GM19467 (cell line): ENCODE measurements at regions not wholly inside any gene's neighbourhood (a gene's known extent, or its start where the extent isn't known, plus 50 kb on each side); places are given as distances from the start of the nearest gene placed in this dataset.
"Not testable (repeated sequence)": the region's sequence is repeated elsewhere in the genome, so short reads cannot be mapped to it uniquely, and the experiment has no call there.

ENCODE experiments used
- ATAC-seq: cut with Tn5 transposase; IDR thresholded peaks from one replicate; pipeline ENCODE4 v1.9.1; 2021; ENCODE audit warnings: mild to moderate bottlenecking, moderate library complexity; ENCODE audit not compliant: unreplicated experiment

DNA sequence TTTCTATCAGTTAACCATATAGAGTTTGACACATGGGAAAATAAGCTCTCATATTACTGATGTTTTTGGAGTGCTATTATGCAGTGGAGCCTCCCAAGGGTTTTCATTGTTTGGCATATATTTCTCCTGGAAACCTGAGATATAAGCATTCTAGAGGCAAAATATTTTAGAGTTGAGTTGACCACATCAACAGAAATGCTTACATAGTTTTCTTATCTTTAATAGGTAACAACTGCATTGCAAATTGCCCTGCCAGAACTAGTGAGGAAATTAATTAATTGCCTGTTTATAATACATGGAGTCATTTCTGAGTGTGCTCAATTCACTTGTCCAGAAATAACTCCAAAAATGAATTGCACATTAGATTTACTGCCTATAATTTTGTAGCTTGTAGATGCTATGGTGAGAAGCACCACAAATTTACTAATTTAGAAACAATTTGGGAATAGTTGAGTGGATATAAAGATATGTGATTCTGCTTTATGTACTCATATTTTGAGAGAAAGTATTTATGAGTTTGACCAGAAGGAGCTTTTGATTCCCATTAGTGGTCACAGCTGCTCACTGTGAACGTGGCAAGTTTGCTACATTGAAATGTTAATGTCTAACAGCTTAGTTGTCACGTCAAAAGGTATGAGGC, 288.7 kb downstream of the CD109 start:
- ATAC-seq, result no peak

DNA sequence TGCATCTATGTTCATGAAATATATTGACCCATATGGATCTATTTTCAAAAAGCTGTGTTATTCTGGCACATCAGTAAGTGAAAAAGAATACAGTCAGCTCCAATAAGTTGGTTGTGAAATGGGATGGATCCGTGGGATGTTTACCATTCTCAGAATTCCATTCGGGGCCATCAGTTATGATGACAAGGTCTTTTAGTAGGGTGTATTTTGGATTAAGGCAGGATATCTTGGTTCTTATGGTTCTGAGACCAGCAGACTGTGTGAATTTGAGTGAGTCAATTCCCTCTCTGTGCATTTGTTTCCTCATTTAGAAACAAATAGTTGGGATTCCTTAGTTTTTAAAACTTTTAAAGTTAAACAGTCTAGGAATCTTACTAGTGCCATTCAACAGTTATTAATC, 287.4 kb downstream of the CD109 start:
- ATAC-seq, result no peak

DNA sequence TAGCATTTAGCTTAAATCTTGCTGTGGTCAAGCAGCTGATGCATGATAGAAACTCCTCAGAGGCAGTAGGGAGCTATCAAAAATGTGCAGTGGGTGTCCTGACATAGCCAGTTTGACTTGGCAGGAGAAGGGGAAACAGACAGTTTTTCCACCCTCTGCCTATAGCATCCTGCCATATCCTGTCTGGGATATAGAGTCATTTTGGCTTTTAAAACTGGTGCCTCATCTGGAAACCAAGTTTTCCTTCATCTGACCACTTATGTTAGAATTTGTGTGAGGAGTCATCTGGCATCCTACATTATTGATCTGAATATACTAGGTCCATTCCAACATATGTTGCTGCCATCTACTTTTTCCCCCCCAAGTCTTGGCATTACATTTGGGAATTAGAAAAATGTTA, 284.1 kb downstream of the CD109 start:
- ATAC-seq, result no peak

DNA sequence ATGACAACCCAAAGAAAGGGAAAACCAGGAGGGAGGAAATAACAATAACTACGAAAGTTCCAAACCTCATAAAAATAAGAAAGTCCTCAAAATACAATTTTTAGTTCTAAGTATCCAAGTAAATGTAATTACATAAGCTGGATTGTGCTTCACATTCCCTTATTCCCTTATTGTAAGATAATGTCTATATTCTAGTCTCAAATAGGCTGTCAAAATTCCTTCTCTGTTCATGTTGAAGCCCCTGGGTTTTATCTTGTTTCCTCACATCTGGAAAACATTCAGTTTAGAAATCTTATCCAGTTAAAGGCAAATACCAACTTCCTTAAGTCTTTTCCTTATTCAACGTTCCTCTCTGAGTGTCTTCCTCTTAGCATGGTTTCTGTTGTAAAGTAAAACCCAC, 282.3 kb downstream of the CD109 start:
- no peak for ATAC-seq

DNA sequence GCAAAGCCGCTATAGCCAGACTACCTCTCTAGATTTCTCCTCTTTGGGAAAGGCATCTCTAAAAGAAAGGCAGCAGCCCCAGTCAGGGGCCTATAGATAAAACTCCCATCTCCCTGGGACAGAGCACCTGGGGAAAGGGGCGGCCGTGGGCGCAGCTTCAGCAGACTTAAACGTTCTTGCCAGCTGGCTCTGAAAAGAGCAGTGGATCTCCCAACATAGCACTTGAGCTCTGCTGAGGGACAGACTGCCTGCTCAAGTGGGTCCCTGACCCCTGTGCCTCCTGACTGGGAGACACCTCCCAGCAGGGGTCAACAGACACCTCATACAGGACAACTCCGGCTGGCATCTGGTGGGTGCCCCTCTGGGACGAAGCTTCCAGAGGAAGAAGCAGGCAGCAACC, 276.5 kb downstream of the CD109 start:
- ATAC-seq, result not testable (repeated sequence)

DNA sequence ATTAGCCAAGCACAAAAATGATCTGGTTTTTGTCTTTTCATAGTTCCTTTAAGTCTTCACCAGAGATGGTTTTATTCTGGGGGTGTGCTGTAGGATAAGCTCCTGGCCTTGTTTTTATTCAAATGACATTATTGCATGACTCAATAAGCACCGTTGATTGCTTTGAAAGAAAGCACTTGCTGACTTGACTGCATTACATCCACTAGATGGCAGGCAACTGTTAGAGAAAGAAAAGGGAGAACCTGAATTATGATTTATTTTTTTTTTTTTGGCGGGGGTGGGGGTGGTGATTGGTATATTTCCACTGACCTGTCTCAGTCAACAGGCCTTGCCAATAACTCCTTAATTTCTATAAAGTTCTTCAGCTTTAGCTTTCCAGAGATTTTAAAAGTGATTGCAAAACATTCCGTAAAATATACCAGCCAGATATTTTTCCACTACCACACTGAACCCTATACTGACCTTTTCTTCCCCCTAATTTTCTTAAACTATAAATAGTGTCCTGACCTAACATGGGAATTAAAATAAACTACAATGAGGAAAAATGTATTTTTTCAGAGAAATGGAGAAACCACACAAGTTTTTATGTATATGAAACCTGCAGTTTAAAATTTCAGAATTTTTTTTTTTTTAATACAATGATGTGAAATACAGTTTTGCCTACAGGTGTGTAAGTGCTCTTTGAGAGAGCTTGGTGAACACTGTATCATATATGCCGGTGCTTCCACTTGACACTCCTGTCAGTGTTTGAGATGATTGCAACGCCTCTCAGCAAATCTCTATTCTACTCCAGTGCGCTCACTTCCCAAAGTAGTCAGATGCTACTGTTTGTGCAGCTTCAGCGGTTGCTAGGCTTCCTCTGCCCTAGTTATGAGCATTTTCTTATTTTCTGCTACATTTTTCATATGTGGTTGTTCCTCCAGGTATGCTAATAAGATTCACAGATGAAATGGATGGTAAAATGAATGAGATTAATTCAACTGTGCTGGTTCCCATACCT, 274.3 kb downstream of the CD109 start:
- ATAC-seq, result no peak

DNA sequence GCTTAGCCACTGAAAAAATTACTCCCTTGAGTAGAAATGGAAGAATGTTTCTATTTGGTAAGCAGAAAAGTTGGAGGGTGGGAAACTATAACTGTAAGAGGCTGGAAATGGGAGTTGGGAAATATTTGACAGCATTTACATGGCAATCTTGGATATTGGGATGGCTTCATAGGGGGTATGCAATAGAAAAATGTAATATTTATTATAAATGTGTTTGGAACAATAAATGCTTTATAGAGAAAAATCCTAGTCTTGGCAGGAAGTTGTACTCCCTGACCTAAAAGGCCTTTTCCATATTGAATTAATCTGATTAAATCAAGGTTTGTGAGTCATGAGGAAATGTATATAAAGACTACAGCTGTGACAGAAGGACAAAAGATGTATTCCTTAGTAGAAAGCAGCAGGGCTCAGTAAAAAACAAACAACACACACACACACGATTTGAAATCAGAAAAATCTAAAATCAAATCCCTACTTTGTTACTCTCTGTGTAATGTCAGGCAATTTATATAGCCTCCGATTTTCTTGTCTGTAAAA, 272.3 kb downstream of the CD109 start:
- ATAC-seq, result no peak

DNA sequence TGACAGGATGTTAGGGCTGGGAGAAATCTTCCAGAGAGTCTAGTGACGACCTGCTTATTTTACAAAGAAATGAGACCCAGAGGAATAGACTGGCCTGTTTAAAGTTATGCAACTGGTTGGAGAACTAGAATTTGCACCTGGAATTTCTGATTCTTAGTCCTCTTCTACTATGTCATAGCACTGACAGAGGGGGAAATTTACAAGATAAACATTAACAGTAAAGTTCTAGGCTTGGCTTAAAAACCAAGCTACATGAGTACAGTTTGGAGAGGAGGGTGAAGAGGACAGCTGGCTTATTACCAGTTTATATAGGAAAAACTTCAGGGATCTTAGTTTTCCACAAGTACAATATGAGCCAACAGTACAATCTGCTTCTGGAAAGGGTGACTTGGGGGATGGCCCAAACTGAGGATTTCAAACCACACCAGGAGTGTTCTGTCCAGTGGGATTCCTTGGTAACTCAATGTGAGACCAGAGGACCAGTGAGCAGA, 269.6 kb downstream of the CD109 start:
- no peak for ATAC-seq

DNA sequence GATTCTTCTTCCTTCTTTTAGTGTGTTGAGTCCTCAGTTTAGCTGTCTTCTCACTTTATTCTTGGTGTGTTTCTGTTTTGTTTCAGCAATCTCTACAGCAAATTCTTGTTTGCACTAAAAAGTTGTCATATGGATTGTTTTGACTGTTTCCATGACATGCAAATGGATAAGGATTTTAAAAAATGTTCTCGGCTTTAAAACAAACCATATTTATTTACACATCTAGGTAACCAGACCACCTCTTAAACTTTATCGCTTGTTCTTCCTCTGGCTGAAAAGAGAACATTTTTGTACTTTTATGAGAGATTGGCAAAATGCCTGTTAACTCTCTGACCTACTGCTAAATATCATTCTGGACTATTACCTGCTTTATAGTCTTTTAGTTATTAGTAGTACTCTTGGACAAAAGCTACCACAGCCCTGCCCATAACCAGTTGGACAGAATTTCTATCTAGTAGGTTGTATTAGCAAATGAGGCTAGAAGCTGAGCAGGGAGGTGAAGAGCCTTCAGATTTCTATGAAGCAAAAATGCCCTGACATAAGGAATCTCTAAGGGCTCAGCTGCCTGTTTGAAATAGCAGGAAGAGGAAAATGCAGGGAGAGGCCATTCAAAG, 268.3 kb downstream of the CD109 start:
- ATAC-seq, result no peak

DNA sequence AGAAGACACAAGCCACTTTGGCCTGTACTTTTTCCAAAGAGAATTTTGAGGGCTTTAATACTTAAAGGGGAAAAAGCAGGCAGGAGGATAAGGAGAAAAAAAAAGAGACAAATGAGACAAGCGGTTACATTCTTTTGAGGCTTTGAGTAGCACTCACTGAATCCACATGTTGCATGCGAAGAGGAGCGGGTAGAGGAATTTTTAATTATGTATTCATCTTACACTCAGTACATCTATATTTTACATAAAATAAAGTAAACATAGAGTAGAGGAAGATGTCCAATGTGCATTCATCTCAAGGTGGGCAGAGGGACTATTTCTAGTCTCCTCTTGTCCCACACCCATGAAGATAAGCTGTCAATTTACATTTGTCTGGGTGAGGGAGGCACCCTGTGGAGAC, 266.9 kb downstream of the CD109 start:
- no peak for ATAC-seq

DNA sequence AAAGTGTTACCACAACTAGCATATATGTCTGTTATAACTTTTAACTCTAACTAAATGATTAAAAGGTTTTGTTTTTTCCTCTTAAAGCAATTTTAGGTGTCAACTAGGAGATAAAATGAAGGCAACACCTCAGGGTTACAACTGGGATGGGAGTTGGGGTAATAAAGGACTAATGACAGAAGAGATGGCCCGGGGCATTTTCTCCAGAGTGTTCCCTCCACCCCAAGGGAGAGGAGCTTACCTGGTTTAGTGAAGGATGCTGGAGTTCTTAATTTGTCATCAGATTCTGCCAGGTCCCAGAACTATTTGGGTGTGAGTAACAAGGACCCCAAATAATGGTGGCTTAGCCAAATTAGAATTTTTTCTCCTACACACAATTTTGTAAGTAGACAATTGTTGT, 260.3 kb downstream of the CD109 start:
- no peak for ATAC-seq

DNA sequence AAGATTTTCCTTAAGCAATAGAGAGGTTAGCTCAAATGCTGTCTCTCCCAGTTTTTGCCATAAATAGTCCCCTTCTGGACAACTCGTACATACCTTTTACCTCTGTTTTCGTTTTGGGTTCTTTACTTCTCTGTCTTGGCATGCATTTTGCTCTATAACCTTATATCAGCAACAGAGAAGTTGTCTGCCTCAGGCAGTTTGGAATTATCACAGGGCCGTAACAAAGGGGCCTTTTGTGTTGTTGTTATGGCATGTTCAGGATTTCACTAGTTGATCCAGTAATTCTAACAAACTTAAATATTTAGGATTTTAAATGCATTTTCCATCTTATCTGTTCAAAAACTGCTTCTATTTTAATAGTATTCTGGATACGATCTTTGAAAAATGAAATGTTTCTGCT, 259.8 kb downstream of the CD109 start:
- ATAC-seq, result no peak

DNA sequence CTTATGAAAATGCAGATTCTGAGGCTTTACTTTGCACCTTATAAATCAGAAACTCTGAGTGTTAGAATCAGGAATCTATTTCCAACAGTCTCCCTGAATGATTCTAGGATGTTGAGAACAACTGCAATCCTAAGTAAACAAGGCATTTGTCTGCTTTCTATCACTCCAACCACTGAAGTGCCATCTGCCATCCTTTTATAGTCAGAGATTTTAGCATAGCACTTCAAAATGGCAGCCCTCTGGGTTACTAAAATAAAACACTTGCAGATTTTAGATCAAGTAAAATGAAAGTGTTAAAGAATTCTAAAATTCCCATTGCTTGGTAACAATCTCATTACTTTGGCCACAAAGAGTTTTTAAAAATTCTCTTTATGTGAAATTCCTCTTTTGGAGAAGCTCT, 258.9 kb downstream of the CD109 start:
- no peak for ATAC-seq

DNA sequence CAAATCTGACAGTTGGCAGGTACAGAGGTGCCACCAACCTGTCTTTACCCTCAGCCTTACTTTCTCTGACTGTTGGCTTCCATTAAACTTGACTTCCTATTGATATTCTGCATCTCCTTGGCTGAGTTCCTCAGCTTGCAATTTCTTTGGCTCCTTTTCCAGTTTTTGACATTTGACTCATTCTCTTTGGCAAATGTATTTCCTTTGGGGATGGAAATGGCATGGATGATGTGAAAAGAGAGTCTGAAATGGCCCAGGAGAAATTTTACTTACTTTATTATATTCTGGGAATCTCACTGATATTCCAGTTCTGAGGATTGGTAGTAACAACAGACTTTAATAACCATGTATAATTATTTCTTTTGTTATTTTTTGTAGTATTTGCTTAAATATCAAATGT, 255.2 kb downstream of the CD109 start:
- ATAC-seq, result no peak

DNA sequence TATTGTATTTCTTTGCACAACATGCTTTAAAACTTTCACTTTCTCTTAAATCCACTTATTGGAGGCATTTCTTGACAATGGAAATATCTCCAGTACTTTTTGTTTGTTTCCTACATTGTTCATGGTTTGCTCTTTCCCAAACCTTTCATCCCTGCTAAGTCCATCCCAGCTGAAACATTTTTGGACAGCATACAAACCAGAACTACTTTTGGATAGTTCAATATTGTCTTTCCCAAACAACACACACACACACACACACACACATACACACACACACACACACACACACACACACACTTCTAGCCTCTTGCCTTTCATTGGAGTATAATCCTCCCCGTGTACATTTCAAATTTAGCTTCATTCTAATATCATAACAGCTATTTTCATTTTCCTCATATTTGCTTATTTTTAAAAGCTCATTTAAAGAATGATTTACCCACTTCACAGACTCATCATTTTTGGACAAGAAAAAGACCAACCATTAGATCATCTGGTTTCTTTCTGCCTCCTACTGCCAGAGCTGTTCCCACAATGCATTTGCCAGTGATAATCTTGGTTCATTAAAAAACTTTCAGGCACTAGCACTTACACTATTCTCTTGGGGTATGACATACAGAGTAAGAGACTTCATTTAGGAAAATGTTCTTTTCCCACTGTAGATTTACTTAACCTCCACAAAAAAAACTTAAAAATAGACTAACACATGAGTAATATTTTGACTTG, 248.1 kb downstream of the CD109 start:
- no peak for ATAC-seq

DNA sequence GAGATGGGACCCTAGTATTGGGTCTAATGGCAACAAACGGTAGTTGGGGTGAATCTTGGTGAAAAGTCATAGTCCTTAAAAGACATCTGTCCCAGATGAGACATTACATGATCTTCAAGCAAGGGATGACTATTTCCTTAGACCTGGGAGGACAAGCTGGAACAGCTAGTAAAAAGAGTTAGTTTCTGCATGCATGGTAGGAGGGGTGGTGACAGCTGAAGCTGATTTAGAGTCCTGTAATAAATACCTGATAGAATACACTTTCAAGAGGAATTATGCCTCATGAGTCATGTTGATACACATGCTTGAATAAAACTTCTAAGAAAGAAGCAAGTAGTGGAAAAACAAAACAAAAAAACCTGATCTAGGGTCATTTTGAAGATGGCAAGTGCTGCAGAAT, 247.4 kb downstream of the CD109 start:
- ATAC-seq, result no peak

DNA sequence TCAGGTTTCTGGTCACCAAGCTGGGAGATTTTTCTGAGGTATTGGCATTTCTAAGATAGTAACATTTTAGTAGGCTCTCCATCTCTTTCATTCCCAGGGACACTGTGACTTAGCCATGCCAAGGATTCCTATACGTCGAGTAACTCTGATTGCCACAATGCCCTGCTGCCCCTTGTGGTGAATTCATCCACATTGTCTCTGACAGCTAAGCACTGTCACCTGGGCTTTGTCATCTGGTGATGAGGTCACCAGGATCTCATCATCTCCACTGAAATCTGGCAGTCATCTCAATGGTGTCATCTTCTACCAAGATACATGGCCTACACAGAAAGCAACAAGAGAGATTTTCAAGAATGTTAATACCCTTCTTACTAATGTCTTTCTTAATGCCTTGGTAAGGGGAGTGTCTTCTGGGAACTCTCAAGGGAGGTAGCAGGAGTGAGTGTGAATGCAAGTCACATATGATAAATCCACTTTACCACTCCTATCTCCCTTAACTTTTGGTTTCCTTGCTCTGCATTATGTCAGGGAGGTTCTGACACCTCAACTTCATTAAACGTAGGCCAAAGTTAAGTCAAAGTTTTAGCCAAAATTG, 246.7 kb downstream of the CD109 start:
- ATAC-seq, result no peak

DNA sequence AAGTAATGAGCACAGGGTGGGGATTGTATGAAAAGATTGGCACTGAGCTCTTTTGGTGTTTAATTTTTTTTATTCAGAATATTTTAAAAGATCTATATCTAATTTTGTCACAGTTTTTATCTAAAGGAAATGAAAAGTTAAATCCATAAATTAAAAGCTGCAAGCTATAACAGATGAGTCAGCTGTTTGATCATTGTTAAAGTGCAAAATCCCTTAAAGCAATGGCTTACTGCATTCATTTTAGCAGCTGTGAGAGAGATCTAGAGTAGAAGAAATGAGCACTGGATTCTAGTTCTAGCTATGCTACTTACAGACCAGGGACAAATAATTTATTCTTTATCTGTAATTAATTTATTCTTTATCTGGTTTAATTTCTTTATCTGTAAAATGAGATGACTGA, 245.9 kb downstream of the CD109 start:
- no peak for ATAC-seq

DNA sequence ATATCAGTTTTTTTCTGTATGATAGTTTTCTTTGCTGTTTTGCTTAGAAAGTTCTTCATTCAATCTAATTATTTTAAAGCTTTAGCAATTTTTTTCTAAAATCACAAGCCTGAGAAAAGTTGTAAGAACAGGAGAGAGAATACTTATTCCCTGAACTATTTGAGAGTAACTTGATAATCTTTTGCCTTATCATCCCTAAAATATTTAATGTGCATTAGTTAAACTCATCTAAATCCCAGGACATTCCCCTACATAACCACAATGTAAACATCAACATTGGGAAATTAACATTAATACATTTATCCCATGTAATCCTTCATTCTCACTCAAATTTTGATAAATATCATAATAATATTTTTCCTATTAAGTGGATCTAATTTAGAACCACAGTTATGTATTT, 241.8 kb downstream of the CD109 start:
- ATAC-seq, result no peak

DNA sequence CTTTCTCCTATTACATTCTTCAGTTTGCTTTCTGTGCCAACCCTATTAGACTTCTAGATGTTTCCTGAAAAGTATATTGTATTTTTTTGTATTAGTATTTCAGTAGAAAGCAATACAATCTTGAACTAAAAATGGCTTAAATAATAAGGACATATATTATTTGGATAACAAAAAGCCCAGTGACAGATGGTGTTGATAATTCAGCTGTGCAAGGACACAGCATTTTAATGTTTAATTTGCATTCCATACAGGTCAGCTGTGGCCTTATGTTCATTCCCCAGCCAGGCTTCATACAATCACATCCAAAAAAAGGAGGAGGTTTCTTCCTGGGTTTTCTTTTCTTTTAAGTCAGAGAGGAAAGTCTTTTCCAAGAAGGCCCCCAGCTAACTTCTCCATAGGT, 236.9 kb downstream of the CD109 start:
- ATAC-seq, result no peak
